ENCODE measurements at regions not wholly inside any gene's neighbourhood (a gene's known extent, or its start where the extent isn't known, plus 50 kb on each side); places are given as distances from the start of the nearest gene placed in this dataset.

DNA sequence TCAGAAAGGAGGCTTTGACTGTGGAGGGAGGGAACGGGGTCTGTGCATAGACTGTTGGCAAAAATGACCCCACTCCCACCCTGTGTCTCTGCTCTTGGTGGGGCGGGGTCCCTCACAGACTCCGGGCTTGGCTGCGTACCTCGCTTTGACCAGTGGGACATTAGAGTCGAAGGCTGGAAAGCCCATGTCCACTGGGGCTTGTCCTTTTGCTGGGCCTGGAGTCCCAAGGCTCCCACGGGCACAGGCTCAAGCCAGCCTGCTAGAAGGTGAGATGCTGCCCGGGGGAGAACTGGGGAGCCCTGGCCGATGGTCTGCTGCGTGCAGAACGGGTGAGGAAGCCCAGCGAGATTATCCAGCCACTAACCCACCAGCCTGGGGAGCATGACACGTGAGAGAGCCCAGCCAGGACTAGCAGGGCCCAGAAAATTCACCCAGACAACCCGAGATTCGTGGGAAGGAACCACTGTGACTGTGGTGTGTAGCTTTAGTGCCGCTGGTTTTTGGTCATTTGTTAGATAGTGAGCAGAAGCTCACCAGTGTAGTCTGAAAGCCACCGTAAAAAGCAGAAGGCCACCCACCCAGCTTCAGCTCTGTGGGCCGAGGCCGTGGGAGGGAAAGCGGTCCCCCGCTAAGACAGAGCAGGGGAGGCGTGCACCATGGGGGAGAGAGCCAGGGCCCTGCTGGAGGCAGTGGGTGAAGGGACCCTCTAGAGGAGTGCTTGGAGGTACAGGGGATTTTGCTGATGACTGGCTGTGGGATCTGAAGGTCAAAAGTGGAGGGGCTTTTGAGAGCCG lies 78.3 kb upstream of the C1orf174 start:
- Histone ChIP-seq H3K9me3 (no peaks in the 10 kb centered on the region), H3K4me1 (no peaks in the 10 kb centered on the region), H3K27ac (no peak overlapping the region), H3K4me3 (no peak overlapping the region), H3K36me3 (no peaks in the 10 kb centered on the region), H3K27me3 (peaks cover 12% of the 10 kb centered on the region)
- ATAC-seq (no peak), DNase-seq (no peak)
- TF ChIP-seq CTCF (IDR thresholded peaks at IDR 0.05), result no peak
- intact Hi-C loops (cut with DNase I), result no loop called here

- H3K36me3 ChIP-seq, result no peaks in the 10 kb centered on the region
- DNase-seq (no peak), ATAC-seq (no peak)
- intact Hi-C loops (cut with DNase I), result no loop called here
- no peak for TF ChIP-seq CTCF (IDR thresholded peaks at IDR 0.05)
- no peak overlapping the region for H3K4me3 ChIP-seq
- no peaks in the 10 kb centered on the region for H3K9me3 ChIP-seq
- H3K27ac ChIP-seq, result no peak overlapping the region
- H3K4me1 ChIP-seq, result no peaks in the 10 kb centered on the region
- H3K27me3 ChIP-seq, result peaks cover 12% of the 10 kb centered on the region
Observed at GRCh38 chr1:3978990-3979325, 78.9 kb upstream of the C1orf174 start.

GRCh38 chr1:3981261-3981660 lies 81.2 kb upstream of the C1orf174 start:
- Histone ChIP-seq H3K27me3 (peaks cover 12% of the 10 kb centered on the region), H3K27ac (no peak overlapping the region), H3K4me1 (no peaks in the 10 kb centered on the region), H3K36me3 (no peaks in the 10 kb centered on the region), H3K9me3 (no peaks in the 10 kb centered on the region), H3K4me3 (no peak overlapping the region)
- no peak for DNase-seq
- no peak for TF ChIP-seq CTCF (IDR thresholded peaks at IDR 0.05)
- intact Hi-C loops (cut with DNase I), result no loop called here
- no peak for ATAC-seq

DNA sequence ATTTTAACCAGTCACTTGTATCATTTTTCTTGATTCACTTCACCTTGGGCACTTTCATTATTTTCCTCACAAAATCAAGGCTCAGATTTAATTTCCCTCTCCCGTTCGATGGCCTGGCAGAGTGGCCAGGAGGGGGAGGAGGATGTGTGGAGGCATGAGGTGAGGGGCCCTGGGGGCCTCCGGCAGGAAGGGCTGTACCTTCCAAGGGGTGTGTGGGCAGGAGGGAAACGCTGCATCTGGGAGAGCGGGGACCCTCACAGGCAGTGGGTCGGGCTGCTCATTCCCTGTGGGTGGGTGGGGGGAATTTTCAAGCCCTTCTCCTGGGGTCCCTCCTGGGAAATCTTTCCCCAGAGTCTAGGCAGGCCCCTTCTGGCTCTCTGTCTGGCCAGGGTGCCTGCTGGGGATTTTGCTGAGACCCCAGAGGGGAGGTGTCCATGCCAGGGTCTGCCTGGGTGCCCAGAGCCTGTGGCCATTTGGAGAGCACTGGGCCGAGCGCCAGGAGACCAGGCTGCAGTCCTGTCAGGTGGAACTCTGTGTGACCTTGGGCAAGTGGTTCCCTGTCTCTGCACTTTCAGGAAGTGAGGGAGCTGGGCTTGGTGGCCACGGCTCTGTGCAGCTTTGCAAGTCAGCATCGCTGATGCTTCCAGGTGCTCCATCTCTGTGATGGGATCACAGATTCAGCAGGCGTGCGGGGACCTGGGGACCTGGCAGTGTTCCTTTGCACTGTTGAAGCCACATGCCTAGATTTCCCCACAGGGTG lies 81.9 kb upstream of the C1orf174 start:
- Histone ChIP-seq H3K27me3 (peaks cover 12% of the 10 kb centered on the region), H3K4me1 (no peaks in the 10 kb centered on the region), H3K27ac (no peak overlapping the region), H3K9me3 (no peaks in the 10 kb centered on the region), H3K4me3 (no peak overlapping the region), H3K36me3 (no peaks in the 10 kb centered on the region)
- ATAC-seq (no peak), DNase-seq (no peak)
- TF ChIP-seq CTCF (IDR thresholded peaks at IDR 0.05), result no peak
- intact Hi-C loops (cut with DNase I), result no loop called here

GRCh38 chr1:3983181-3983580 lies 83.1 kb upstream of the C1orf174 start:
- intact Hi-C loops (cut with DNase I), result no loop called here
- H3K4me1 ChIP-seq, result no peaks in the 10 kb centered on the region
- ATAC-seq (no peak), DNase-seq (peak; percentile 32)
- H3K4me3 ChIP-seq, result no peak overlapping the region
- H3K27me3 ChIP-seq, result peaks cover 12% of the 10 kb centered on the region
- no peaks in the 10 kb centered on the region for H3K36me3 ChIP-seq
- no peaks in the 10 kb centered on the region for H3K9me3 ChIP-seq
- no peak overlapping the region for H3K27ac ChIP-seq
- no peak for TF ChIP-seq CTCF (IDR thresholded peaks at IDR 0.05)
